HUES64 (cell line): ENCODE measurements at regions not wholly inside any gene's neighbourhood (a gene's known extent, or its start where the extent isn't known, plus 50 kb on each side); places are given as distances from the start of the nearest gene placed in this dataset.
"Not testable (repeated sequence)": the region's sequence is repeated elsewhere in the genome, so short reads cannot be mapped to it uniquely, and the experiment has no call there.

Source experiments
- H3K27ac ChIP-seq: 2 replicates; pipeline ENCODE4 v1.7.0; 2013; ENCODE audit warnings: low read depth, low read length, inconsistent platforms
- H3K27me3 ChIP-seq: 2 replicates; pipeline ENCODE4 v1.6.1; 2013; ENCODE audit warnings: mild to moderate bottlenecking, low read length; ENCODE audit not compliant: insufficient read depth
- H3K36me3 ChIP-seq: 2 replicates; pipeline ENCODE4 v1.6.1; 2013; ENCODE audit warnings: mild to moderate bottlenecking, low read length; ENCODE audit not compliant: insufficient read depth
- H3K4me1 ChIP-seq: 2 replicates; pipeline ENCODE4 v1.6.1; 2013; ENCODE audit warnings: mild to moderate bottlenecking, low read length, moderate library complexity; ENCODE audit not compliant: insufficient read depth
- H3K4me3 ChIP-seq: 2 replicates; pipeline ENCODE4 v1.5.1; 2013; ENCODE audit warnings: mild to moderate bottlenecking, low read length, moderate library complexity
- H3K9ac ChIP-seq: 2 replicates; pipeline ENCODE4 v1.6.1; 2013; ENCODE audit warnings: mild to moderate bottlenecking, low read depth, low read length
- H3K9me3 ChIP-seq: 2 replicates; pipeline ENCODE4 v1.6.1; 2013; ENCODE audit warnings: low read depth, low read length; ENCODE audit not compliant: insufficient read depth
- WGBS: fragments of 150-250, 120-280 bp; methylation state at CpG from one replicate; pipeline ENCODE4 v1.1.7; 2013; ENCODE audit warnings: missing lambda C conversion rate; 5-methylcytosine and 5-hydroxymethylcytosine counted together

DNA sequence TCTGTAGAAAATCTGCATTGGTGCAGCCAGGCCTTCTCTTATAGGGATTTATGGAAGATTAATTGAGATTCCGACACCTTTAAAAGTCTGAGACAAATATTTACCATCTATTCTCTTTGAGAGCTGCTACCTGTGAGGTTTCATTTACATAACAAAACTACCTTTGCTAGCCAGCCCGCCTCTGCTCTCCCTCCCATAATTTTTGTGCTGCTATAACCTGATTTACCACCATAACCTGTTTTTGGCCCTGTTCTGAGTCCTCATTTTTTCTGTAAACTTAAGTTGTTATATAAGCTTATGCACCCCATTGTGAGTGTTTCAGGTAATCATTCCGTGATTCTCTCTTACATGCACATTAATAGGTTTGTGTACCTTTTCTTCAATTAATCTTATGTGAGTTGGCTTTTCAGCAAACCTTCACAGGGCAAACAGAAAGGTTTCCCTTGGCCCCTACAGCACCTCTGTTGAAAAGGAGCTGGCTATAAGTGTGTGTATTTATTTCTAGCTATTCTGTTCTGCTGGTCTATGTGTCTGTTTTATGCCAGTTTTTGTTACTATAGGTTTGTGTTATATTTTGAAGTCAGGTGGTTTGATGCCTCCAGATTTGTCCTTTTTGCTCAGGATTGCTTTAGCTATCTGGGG lies 114.9 kb upstream of the XIRP2 start:
- Histone ChIP-seq H3K4me1 (peaks cover 46% of the 10 kb centered on the region), H3K9me3 (no peaks in the 10 kb centered on the region), H3K27ac (peak overlapping the region; percentile 58; the same call in 1 of the 2 replicates), H3K27me3 (no peaks in the 10 kb centered on the region), H3K9ac (0 out of 2 replicates have a peak overlapping the region, but pooled peaks have one; percentile 17), H3K36me3 (no peaks in the 10 kb centered on the region), H3K4me3 (peak overlapping the region; percentile 27; the same call in 1 of the 2 replicates)
- WGBS: 31% methylated on average over 2 of the region's 3 CpGs

GRCh38 chr2:166768393-166769123 lies 119.7 kb upstream of the XIRP2 start:
- Histone ChIP-seq H3K4me1 (peaks cover 49% of the 10 kb centered on the region), H3K27ac (no peak overlapping the region), H3K36me3 (no peaks in the 10 kb centered on the region), H3K9me3 (no peaks in the 10 kb centered on the region), H3K27me3 (no peaks in the 10 kb centered on the region), H3K4me3 (no peak overlapping the region), H3K9ac (no peak overlapping the region)
- WGBS: 100% methylated on average over 1 of the region's 1 CpG

DNA sequence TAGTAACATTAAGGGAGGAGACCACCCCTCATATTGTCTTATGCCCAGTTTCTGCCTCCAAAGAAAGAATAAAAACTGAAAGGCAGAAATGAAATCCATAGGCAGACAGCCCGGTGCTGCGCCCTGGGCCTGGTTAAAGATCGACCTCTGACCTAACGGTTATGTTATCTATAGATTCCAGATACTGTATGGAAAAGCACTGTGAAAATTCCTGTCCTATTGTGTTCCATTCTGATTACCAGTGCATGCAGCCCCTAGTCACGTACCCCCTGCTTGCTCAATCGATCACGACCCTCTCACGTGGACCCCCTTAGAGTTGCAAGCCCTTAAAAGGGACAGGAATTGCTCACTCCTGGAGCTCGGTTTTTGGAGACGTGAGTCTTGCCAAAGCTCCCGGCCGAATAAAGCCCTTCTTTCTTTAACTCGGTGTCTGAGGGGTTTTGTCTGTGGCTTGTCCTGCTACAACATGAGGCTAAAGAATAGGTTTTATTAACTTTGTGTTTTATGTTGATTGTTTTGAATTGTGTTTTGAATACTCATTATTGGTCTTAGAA lies 121.4 kb upstream of the XIRP2 start:
- H3K36me3 ChIP-seq, H3K27ac ChIP-seq, H3K27me3 ChIP-seq, H3K9me3 ChIP-seq, H3K4me3 ChIP-seq, H3K9ac ChIP-seq: not testable (repeated sequence)
- WGBS: 94% methylated on average over 13 of the region's 13 CpGs
- peaks cover 34% of the 10 kb centered on the region for H3K4me1 ChIP-seq

DNA sequence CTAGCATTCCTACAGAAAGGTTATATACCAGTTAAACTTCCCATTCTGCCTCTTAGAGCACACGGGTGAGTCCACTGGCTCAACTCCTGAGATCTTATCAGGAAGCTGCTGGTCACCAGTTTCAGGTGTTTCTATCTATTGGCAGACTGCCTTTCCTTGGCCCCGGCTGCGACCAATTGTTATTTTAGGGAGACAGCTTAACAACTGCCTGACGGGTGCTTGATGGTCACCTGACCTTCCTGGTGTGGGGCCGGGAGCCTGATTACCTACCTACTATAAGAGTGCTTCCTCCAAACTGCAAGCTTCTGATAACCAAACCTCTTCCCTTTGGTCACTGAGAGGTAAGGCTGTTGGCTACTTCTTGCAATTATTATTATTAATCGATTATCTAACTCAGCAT lies 122.1 kb upstream of the XIRP2 start:
- 91% methylated on average over 6 of the region's 6 CpGs for WGBS
- H3K4me1 ChIP-seq: peaks cover 27% of the 10 kb centered on the region
- no peaks in the 10 kb centered on the region for H3K36me3 ChIP-seq
- H3K9me3 ChIP-seq: no peaks in the 10 kb centered on the region
- no peak overlapping the region for H3K27ac ChIP-seq
- no peak overlapping the region for H3K4me3 ChIP-seq
- H3K9ac ChIP-seq: no peak overlapping the region
- H3K27me3 ChIP-seq: no peaks in the 10 kb centered on the region

DNA sequence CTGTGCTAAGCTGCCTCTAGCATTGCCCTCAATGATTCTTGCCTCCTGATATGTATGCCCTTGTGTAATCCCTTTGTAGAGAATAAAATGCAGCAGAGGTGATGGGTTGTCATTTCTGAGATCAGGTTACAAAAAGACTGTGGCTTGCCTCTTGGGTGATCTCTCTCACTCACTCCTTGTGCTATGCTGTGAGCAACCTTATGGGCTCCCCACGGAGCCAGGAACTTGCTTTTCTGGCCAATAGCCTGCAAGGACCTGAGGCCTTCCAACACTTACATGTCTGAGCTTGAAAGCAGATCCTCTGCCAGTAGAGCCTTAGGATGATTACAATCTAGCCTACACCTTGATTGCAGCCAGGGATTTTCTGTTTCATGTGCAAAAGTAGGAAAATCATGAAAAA lies 123.1 kb upstream of the XIRP2 start:
- H3K36me3 ChIP-seq: no peaks in the 10 kb centered on the region
- H3K4me1 ChIP-seq: peaks cover 27% of the 10 kb centered on the region
- WGBS: 42% methylated on average over 1 of the region's 1 CpG
- H3K4me3 ChIP-seq: no peak overlapping the region
- H3K27me3 ChIP-seq: no peaks in the 10 kb centered on the region
- H3K9me3 ChIP-seq: no peaks in the 10 kb centered on the region
- H3K27ac ChIP-seq: no peak overlapping the region; the same call in 1 of the 2 replicates
- no peak overlapping the region for H3K9ac ChIP-seq

DNA sequence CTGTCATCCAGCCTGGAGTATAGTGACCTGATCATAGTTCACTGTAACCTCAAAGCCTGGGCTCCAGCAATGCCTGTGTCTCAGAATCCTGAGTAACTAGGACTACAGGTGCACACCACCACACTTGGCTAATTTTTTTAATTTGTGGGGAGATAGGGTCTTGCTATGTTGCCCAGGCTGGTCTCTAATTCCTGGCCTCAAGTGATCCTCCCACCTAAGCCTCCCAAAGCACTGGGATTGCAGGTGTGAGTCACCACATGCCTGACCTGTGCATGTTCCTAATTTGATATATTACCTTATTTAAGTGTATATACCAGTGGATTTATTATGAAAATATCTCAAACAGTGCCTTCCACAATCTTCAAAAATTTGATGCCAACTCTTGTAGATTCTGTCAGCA lies 123.6 kb upstream of the XIRP2 start:
- no peak overlapping the region; the same call in 1 of the 2 replicates for H3K27ac ChIP-seq

DNA sequence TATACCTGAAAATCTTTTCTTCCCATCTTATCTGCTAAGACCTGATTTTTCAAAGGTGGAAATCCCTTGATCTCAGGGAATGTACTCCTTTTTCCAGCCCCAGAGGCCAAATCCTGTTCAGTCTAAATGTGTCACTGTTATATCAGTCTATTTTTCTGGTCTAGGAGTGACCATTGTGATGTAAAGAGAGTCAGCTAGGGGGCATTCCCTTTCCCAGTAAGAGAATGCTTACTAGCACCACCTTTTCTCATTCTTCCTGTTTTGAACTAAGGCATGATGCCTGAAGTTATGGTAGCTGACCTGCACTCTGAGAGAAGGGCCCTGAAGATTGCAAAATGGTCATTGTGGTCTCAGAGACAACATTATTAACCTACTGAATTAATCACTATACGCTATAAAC lies 124.1 kb upstream of the XIRP2 start:
- Histone ChIP-seq H3K9ac (no peak overlapping the region), H3K4me3 (no peak overlapping the region), H3K36me3 (no peaks in the 10 kb centered on the region), H3K27me3 (no peaks in the 10 kb centered on the region), H3K9me3 (no peaks in the 10 kb centered on the region), H3K27ac (no peak overlapping the region; the same call in 1 of the 2 replicates), H3K4me1 (peaks cover 27% of the 10 kb centered on the region)
- WGBS: no CpG with 5 or more reads among the region's 1 CpG

More for the DNA sequence above, 123.6 kb upstream of the XIRP2 start:
- Histone ChIP-seq H3K36me3 (no peaks in the 10 kb centered on the region), H3K27me3 (no peaks in the 10 kb centered on the region), H3K4me3 (no peak overlapping the region), H3K4me1 (peaks cover 27% of the 10 kb centered on the region), H3K9me3 (no peaks in the 10 kb centered on the region), H3K9ac (no peak overlapping the region)

GRCh38 chr2:166762746-166763145 lies 125.5 kb upstream of the XIRP2 start:
- Histone ChIP-seq H3K9me3 (no peaks in the 10 kb centered on the region), H3K4me1 (peaks cover 27% of the 10 kb centered on the region), H3K9ac (no peak overlapping the region), H3K27me3 (no peaks in the 10 kb centered on the region), H3K27ac (no peak overlapping the region), H3K4me3 (no peak overlapping the region), H3K36me3 (no peaks in the 10 kb centered on the region)
- WGBS: 94% methylated on average over 2 of the region's 2 CpGs

DNA sequence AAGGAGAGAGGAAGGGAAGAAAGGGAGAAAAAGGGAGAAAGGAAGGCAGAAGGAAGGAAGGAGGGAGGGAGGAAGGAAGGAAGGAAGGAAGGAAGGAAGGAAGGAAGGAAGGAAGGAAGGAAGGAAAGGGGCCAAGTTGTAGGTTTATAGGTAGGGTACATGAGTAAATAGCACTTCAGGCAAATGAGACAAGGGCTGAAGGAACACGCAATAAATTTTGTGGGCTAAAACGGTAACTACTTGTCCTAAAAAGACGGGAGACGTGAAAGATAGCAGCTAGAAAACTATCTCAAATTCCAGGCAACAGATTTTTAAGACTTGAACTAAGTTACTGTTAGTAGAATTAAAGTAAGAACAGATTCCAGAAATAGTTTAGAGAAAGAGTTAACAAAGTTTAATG lies 129.3 kb upstream of the XIRP2 start:
- Histone ChIP-seq H3K36me3 (no peaks in the 10 kb centered on the region), H3K4me3 (no peak overlapping the region), H3K4me1 (peaks cover 3% of the 10 kb centered on the region), H3K27ac (no peak overlapping the region), H3K9me3 (no peaks in the 10 kb centered on the region), H3K9ac (no peak overlapping the region), H3K27me3 (no peaks in the 10 kb centered on the region)
- 93% methylated on average over 4 of the region's 4 CpGs for WGBS

- Histone ChIP-seq H3K9me3 (peaks cover under 1% of the 10 kb centered on the region; the same call in 1 of the 2 replicates), H3K27me3 (no peaks in the 10 kb centered on the region)
These were observed 137.7 kb upstream of the XIRP2 start for GRCh38 chr2:166750624-166751023.

DNA sequence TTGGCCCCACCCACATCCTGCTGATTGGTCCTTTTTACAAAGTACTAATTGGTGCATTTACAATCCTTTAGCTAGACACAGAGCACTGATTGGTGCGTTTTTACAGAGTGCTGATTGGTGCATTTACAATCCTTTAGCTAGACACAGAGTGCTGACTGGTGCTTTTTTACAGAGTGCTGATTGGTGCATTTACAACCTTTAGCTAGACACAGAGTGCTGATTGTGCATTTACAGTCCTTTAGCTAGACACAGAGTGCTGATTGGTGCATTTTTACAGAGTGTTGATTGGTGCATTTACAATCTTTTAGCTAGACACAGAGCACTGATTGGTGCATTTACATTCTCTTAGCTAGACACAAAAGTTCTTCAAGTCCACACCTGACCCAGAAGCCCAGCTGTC lies 144.2 kb upstream of the XIRP2 start:
- H3K4me3 ChIP-seq, H3K27ac ChIP-seq, H3K4me1 ChIP-seq, H3K36me3 ChIP-seq, H3K9ac ChIP-seq, H3K27me3 ChIP-seq: not testable (repeated sequence)
- WGBS: 88% methylated on average over 1 of the region's 1 CpG
- peaks cover 44% of the 10 kb centered on the region for H3K9me3 ChIP-seq

More at GRCh38 chr2:166750624-166751023, 137.7 kb upstream of the XIRP2 start:
- Histone ChIP-seq H3K36me3 (no peaks in the 10 kb centered on the region), H3K9ac (no peak overlapping the region), H3K27ac (no peak overlapping the region), H3K4me1 (no peaks in the 10 kb centered on the region), H3K4me3 (no peak overlapping the region)
- no CpG with 5 or more reads among the region's 1 CpG for WGBS
